ENCODE measurements at regions not wholly inside any gene's neighbourhood (a gene's known extent, or its start where the extent isn't known, plus 50 kb on each side); places are given as distances from the start of the nearest gene placed in this dataset.
A peak's percentile ranks its signal among the peaks of the same experiment; 100 is the strongest.

- no peak overlapping the region for H4K8ac ChIP-seq (ENCODE audit: extremely low read depth, insufficient read depth, low read length)
- no peak overlapping the region for H2AK5ac ChIP-seq (ENCODE audit: low read depth, low read length)
- H4K5ac ChIP-seq (ENCODE audit: insufficient read length, low read depth, low read length) = no peak overlapping the region
- H3K23ac ChIP-seq (ENCODE audit: insufficient read length) = no peak overlapping the region
- H3K27ac ChIP-seq (ENCODE audit: low read depth, low read length) = no peak overlapping the region
- no peak overlapping the region for H2BK12ac ChIP-seq (ENCODE audit: low read depth, low read length)
- H3K36me3 ChIP-seq (ENCODE audit: control insufficient read depth in 2 of 4, insufficient read depth in 4 of 4, low read length in 3 of 4) = no peaks in the 10 kb centered on the region
- no peak overlapping the region for H4K91ac ChIP-seq (replicated peaks; ENCODE audit: insufficient read length, low read length)
- no peaks in the 10 kb centered on the region for H3K79me1 ChIP-seq (ENCODE audit: low read depth, low read length)
- FAIRE-seq = no peak
- WGBS, 2 experiments (ENCODE audit: extremely low coverage in 1 of 2, insufficient coverage in 1 of 2, insufficient read length in 1 of 2, insufficient replicate concordance in 2 of 2, low coverage in 1 of 2, low lambda C conversion rate in 2 of 2, missing lambda C conversion rate in 1 of 2) = 73% methylated on average over 1 of the region's 1 CpG; no CpG with 5 or more reads in 1 of the 2 experiments
- H3K4ac ChIP-seq (replicated peaks; ENCODE audit: insufficient read length, low read depth, low read length) = no peak overlapping the region
- H3K18ac ChIP-seq (ENCODE audit: extremely low read depth, low read length) = no peak overlapping the region
- H2BK20ac ChIP-seq (ENCODE audit: low read length) = no peak overlapping the region
- no peak for DNase-seq (ENCODE audit: low read depth in 1 of 2, low spot score in 2 of 2)
- ChIA-PET CTCF (ENCODE audit: partially characterized antibody) (interaction anchor here (0.7 to 1.1 kb wide), 3 partner anchors 186 to 246 kb away, joined by 3 to 7 read pairs (median 3); no protein-coding TSS in a partner anchor), POLR2A (ENCODE audit: partially characterized antibody) (no interaction called here)
- no peaks in the 10 kb centered on the region for H3K9me3 ChIP-seq (ENCODE audit: insufficient read depth in 2 of 2, low read depth in 1 of 2, low read length in 1 of 2)
- H2BK5ac ChIP-seq (ENCODE audit: low read depth, low read length) = no peak overlapping the region
- no peak overlapping the region for H3K56ac ChIP-seq (replicated peaks; ENCODE audit: insufficient read length, low read depth, low read length)
- H4K20me1 ChIP-seq (replicated peaks in 1 of 2; ENCODE audit: control insufficient read depth in 1 of 2, insufficient read depth in 2 of 2, low read length in 2 of 2) = no peaks in the 10 kb centered on the region
- H3K9ac ChIP-seq (replicated peaks in 1 of 4; ENCODE audit: extremely low read depth in 1 of 4, low read depth in 3 of 4, low read length in 3 of 4) = no peak overlapping the region
- no peak overlapping the region for H2BK120ac ChIP-seq (replicated peaks; ENCODE audit: low read depth, low read length)
- H3K23me2 ChIP-seq (ENCODE audit: low read depth, low read length) = no peaks in the 10 kb centered on the region
- H3K27me3 ChIP-seq (replicated peaks in 1 of 4; ENCODE audit: control insufficient read depth in 3 of 4, extremely low read depth in 1 of 4, insufficient read depth in 3 of 4, low read length in 3 of 4) = no peaks in the 10 kb centered on the region
- peaks cover 0 to 3% (median 0%) of the 10 kb centered on the region in 4 experiments; a peak in 1 of 7 replicates for H3K4me1 ChIP-seq (replicated peaks in 1 of 4; ENCODE audit: control insufficient read depth in 3 of 4, insufficient read depth in 4 of 4, low read length in 3 of 4)
- H2BK15ac ChIP-seq (ENCODE audit: low read length) = no peak overlapping the region
- no peaks in the 10 kb centered on the region for H3K79me2 ChIP-seq (ENCODE audit: control insufficient read depth in 1 of 2, insufficient read depth in 2 of 2, low read length in 2 of 2)
- no peak overlapping the region for H3K4me3 ChIP-seq (ENCODE audit: extremely low read depth in 1 of 4, insufficient read depth in 2 of 4, low read depth in 3 of 4, low read length in 4 of 4)
- H2AFZ ChIP-seq (ENCODE audit: low read length) = peak overlapping the region; percentile 77
- no peak overlapping the region for H3K14ac ChIP-seq (ENCODE audit: insufficient read length)
- no peak overlapping the region for H3K4me2 ChIP-seq (ENCODE audit: insufficient read depth in 1 of 2, low read depth in 2 of 2, low read length in 2 of 2)
- TF ChIP-seq, protein P1, sequence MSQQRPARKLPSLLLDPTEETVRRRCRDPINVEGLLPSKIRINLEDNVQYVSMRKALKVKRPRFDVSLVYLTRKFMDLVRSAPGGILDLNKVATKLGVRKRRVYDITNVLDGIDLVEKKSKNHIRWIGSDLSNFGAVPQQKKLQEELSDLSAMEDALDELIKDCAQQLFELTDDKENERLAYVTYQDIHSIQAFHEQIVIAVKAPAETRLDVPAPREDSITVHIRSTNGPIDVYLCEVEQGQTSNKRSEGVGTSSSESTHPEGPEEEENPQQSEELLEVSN (IDR thresholded peaks at IDR 0.05) = no peak
- TF ChIP-seq BACH1 (IDR thresholded peaks at IDR 0.05; ENCODE audit: low read length) (no peak), GABPA (IDR thresholded peaks at IDR 0.05; ENCODE audit: borderline replicate concordance, insufficient read depth, low read length) (no peak), CHD2 (IDR thresholded peaks at IDR 0.05; ENCODE audit: low read length) (no peak), YY1 (IDR thresholded peaks at IDR 0.05; ENCODE audit: low read depth, low read length) (no peak)
These were observed 808.7 kb upstream of the PIK3C3 start for GRCh38 chr18:41146301-41146700.

Measured in H1 (cell line).